Neural progenitor cell (in vitro differentiated cells): ENCODE measurements at regions not wholly inside any gene's neighbourhood (a gene's known extent, or its start where the extent isn't known, plus 50 kb on each side); places are given as distances from the start of the nearest gene placed in this dataset.

Experiments used
- EZH2 ChIP-seq: fragments of 200-600 bp; sonication (generic); IDR thresholded peaks from 2 replicates; pipeline ENCODE4 v1.6.1; 2017; ENCODE audit warnings: antibody characterized with exemption, mild to moderate bottlenecking, moderate library complexity
- EZH2phosphoT487 ChIP-seq: fragments of 200-600 bp; sonication (generic); IDR thresholded peaks from 2 replicates; pipeline ENCODE4 v1.6.1; 2017; ENCODE audit warnings: antibody characterized with exemption
- TF ChIP-seq, protein P1 (sequence below): fragments of 200-600 bp; sonication (generic); IDR thresholded peaks from 2 replicates; pipeline ENCODE4 v1.5.1; 2017; ENCODE audit warnings: antibody characterized with exemption, mild to moderate bottlenecking

DNA sequence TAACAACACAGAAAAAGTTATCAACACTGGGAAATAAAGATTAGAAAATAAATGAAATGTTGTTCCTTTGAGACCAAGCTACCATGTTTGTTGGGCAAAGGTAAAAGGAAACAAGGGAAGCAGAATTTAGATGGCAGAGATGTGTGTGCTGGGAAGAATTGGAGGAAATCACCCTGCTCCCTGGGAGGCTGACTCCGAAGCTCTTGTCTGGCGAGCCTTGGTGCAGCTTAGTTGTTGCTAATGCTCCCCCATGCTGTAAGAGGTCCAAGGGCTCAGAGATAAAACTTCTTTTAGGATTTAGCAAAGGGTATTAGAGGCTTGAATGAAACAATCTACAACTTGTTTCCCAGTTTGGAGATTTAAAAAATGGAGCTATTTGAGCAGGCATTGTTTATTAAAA, 123.8 kb upstream of the DDIT4L start:
- TF ChIP-seq, protein P1, sequence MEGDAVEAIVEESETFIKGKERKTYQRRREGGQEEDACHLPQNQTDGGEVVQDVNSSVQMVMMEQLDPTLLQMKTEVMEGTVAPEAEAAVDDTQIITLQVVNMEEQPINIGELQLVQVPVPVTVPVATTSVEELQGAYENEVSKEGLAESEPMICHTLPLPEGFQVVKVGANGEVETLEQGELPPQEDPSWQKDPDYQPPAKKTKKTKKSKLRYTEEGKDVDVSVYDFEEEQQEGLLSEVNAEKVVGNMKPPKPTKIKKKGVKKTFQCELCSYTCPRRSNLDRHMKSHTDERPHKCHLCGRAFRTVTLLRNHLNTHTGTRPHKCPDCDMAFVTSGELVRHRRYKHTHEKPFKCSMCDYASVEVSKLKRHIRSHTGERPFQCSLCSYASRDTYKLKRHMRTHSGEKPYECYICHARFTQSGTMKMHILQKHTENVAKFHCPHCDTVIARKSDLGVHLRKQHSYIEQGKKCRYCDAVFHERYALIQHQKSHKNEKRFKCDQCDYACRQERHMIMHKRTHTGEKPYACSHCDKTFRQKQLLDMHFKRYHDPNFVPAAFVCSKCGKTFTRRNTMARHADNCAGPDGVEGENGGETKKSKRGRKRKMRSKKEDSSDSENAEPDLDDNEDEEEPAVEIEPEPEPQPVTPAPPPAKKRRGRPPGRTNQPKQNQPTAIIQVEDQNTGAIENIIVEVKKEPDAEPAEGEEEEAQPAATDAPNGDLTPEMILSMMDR, result no peak
- no peak for TF ChIP-seq EZH2
- no peak for TF ChIP-seq EZH2phosphoT487
